ENCODE measurements at regions not wholly inside any gene's neighbourhood (a gene's known extent, or its start where the extent isn't known, plus 50 kb on each side); places are given as distances from the start of the nearest gene placed in this dataset.

- DNase-seq, result no peak
Measured at GRCh38 chr10:25117757-25118156, 57.0 kb upstream of the GPR158 start.

GRCh38 chr10:25120188-25120587, 54.6 kb upstream of the GPR158 start:
- no peak for DNase-seq
